ENCODE measurements at regions not wholly inside any gene's neighbourhood (a gene's known extent, or its start where the extent isn't known, plus 50 kb on each side); places are given as distances from the start of the nearest gene placed in this dataset.

- ChIA-PET POLR2A (no interaction called here), CTCF (no interaction called here)
- H3K27ac ChIP-seq, result no peak overlapping the region
- 4% methylated on average over 2 of the region's 2 CpGs for WGBS (ENCODE audit: missing lambda C conversion rate)
- H3K9me3 ChIP-seq, result no peaks in the 10 kb centered on the region
- no peak overlapping the region for H3K4me2 ChIP-seq
- no peaks in the 10 kb centered on the region for H3K4me1 ChIP-seq
- no peak for TF ChIP-seq HOXA7 (CRISPR knock-in tag; IDR thresholded peaks at IDR 0.05)
- TF ChIP-seq GATA3 (IDR thresholded peaks at IDR 0.05; ENCODE audit: borderline replicate concordance), result no peak
- no peak for TF ChIP-seq CBX8 (IDR thresholded peaks at IDR 0.05)
- TF ChIP-seq SMC3 (IDR thresholded peaks at IDR 0.05), result no peak
- TF ChIP-seq FOSB (CRISPR knock-in tag; IDR thresholded peaks at IDR 0.05), result no peak
- TF ChIP-seq BCL3 (IDR thresholded peaks at IDR 0.05), result no peak
- TF ChIP-seq POLR2AphosphoS2 (conservative IDR thresholded peaks at IDR 0.05; ENCODE audit: low read length), result no peak
- no peak for TF ChIP-seq CHD4 (IDR thresholded peaks at IDR 0.05; ENCODE audit: borderline replicate concordance)
- TF ChIP-seq ZSCAN20 (CRISPR knock-in tag; IDR thresholded peaks at IDR 0.05), result no peak
- H3K4me3 ChIP-seq, result no peak overlapping the region
- FAIRE-seq (no peak), DNase-seq (ENCODE audit: low read depth in 1 of 2, low spot score in 1 of 2) (no peak), ATAC-seq (no peak)
Measured at GRCh38 chr3:103617961-103618360, 1183.1 kb downstream of the ZPLD1 start.

GRCh38 chr3:103624271-103624670, 1189.5 kb downstream of the ZPLD1 start:
- Histone ChIP-seq H3K4me1 (no peaks in the 10 kb centered on the region), H3K4me2 (no peak overlapping the region), H3K9me3 (no peaks in the 10 kb centered on the region), H3K27ac (no peak overlapping the region), H3K4me3 (no peak overlapping the region)
- DNase-seq (ENCODE audit: low read depth in 1 of 2, low spot score in 1 of 2) (no peak), ATAC-seq (no peak), FAIRE-seq (no peak)
- ChIA-PET POLR2A (no interaction called here), CTCF (no interaction called here)
- TF ChIP-seq GATA3 (IDR thresholded peaks at IDR 0.05; ENCODE audit: borderline replicate concordance), result no peak
- no peak for TF ChIP-seq USF2 (IDR thresholded peaks at IDR 0.05)
- no peak for TF ChIP-seq FOSL2 (IDR thresholded peaks at IDR 0.05)
- no peak for TF ChIP-seq FOSL2 (CRISPR knock-in tag; IDR thresholded peaks at IDR 0.05)
- no peak for TF ChIP-seq ATOH8 (CRISPR knock-in tag; IDR thresholded peaks at IDR 0.05; ENCODE audit: low read depth)
- TF ChIP-seq ZSCAN20 (CRISPR knock-in tag; IDR thresholded peaks at IDR 0.05), result no peak
- TF ChIP-seq SREBF2 (IDR thresholded peaks at IDR 0.05), result no peak
- no peak for TF ChIP-seq FOXS1 (CRISPR knock-in tag; IDR thresholded peaks at IDR 0.05)
- TF ChIP-seq SMC3 (IDR thresholded peaks at IDR 0.05), result no peak
- TF ChIP-seq HOXB13 (CRISPR knock-in tag; IDR thresholded peaks at IDR 0.05; ENCODE audit: low read depth), result no peak
- WGBS (ENCODE audit: missing lambda C conversion rate), result 3% methylated on average over 1 of the region's 1 CpG

- Histone ChIP-seq H3K4me1 (no peaks in the 10 kb centered on the region), H3K27ac (no peak overlapping the region), H3K4me2 (no peak overlapping the region), H3K9me3 (no peaks in the 10 kb centered on the region), H3K4me3 (no peak overlapping the region)
- ATAC-seq (no peak), FAIRE-seq (no peak), DNase-seq (ENCODE audit: low read depth in 1 of 2, low spot score in 1 of 2) (no peak)
- 10% methylated on average over 1 of the region's 1 CpG for WGBS (ENCODE audit: missing lambda C conversion rate)
- ChIA-PET CTCF (no interaction called here), POLR2A (no interaction called here)
- TF ChIP-seq POLR2AphosphoS2 (conservative IDR thresholded peaks at IDR 0.05; ENCODE audit: low read length) (no peak), CHD2 (IDR thresholded peaks at IDR 0.05; ENCODE audit: low read length, partially characterized antibody) (no peak), USF2 (IDR thresholded peaks at IDR 0.05) (no peak), JUNB (IDR thresholded peaks at IDR 0.05) (no peak), RNF2 (IDR thresholded peaks at IDR 0.05; ENCODE audit: borderline replicate concordance, low read depth) (no peak), HES2 (IDR thresholded peaks at IDR 0.05) (no peak), FOXS1 (CRISPR knock-in tag; IDR thresholded peaks at IDR 0.05) (no peak), KDM5A (IDR thresholded peaks at IDR 0.05) (no peak), SREBF2 (IDR thresholded peaks at IDR 0.05) (no peak), RARB (CRISPR knock-in tag; IDR thresholded peaks at IDR 0.05) (no peak), ELK1 (IDR thresholded peaks at IDR 0.05; ENCODE audit: low read depth, low read length) (no peak)
Measured at GRCh38 chr3:103629391-103629790, 1194.6 kb downstream of the ZPLD1 start.

All from A549 (cell line).